ENCODE measurements at regions not wholly inside any gene's neighbourhood (a gene's known extent, or its start where the extent isn't known, plus 50 kb on each side); places are given as distances from the start of the nearest gene placed in this dataset.

GRCh38 chr1:168392958-168393549, 112.4 kb downstream of the TBX19 start:
- TF ChIP-seq CTCF (IDR thresholded peaks at IDR 0.05; ENCODE audit: low read length) (no peak), EZH2phosphoT487 (IDR thresholded peaks at IDR 0.05; ENCODE audit: low read length) (no peak), EZH2 (optimal IDR thresholded peaks at IDR 0.05; ENCODE audit: low read depth, low read length) (no peak)
